K562 (cell line): ENCODE measurements at regions not wholly inside any gene's neighbourhood (a gene's known extent, or its start where the extent isn't known, plus 50 kb on each side); places are given as distances from the start of the nearest gene placed in this dataset.

ENCODE experiments used
- ATAC-seq: fragments of 200-7000 bp; cut with Tn5 transposase; 3 replicates; pipeline ENCODE4 v1.9.1; 2020; ENCODE audit warnings: moderate library complexity
- BruUV-seq: library from RNA; stranded (reverse); fragments of 400-500 nt; replicated peaks from 2 replicates; lab custom pipeline; 2021; lab: Mats Ljungman, UMichigan
- CTCF ChIA-PET: fragments of 300-600 bp; formaldehyde crosslinking; extraction: SDS; loops from one replicate; lab custom pipeline; 2021; ENCODE audit warnings: low intra/inter-chr PET ratio; lab: Yijun Ruan, JAX
- POLR2A ChIA-PET: fragments of 300-600, 350-650 bp; sonication (Branson Sonifier 250); formaldehyde crosslinking; extraction: SDS; loops from one replicate; lab custom pipeline; 2021; ENCODE audit warnings: antibody characterized with exemption, inconsistent platforms; lab: Yijun Ruan, JAX
- DNase-seq, 4 experiments: peaks; one replicate each; pipeline versions ENCODE4 v3.0.0 to v3.0.0-alpha.2; 2011 to 2018; ENCODE audit warnings: low spot score in 3 of 4, mixed read lengths in 3 of 4; ENCODE audit errors: extremely low read depth in 1 of 4
- FAIRE-seq: peaks from 2 replicates; lab custom pipeline; 2011; peaks lifted over from hg19 to GRCh38; lab: Jason Lieb, UNC
- H2AFZ ChIP-seq: 2 replicates; pipeline ENCODE4 v1.6.0; 2011; ENCODE audit warnings: low read depth, low read length, control low read depth, inconsistent platforms
- H3K27ac ChIP-seq: fragments of 200-600 bp; 3 replicates; pipeline ENCODE4 v1.8.0; 2011; ENCODE audit warnings: low read depth, mild to moderate bottlenecking, control low read depth, inconsistent platforms, low read length, moderate library complexity, mixed read lengths; ENCODE audit errors: extremely low read depth
- H3K27me3 ChIP-seq, 2 experiments: fragments of 300-600 bp in 1 of 2; 2 replicates in 1 of 2; 3 replicates in 1 of 2; pipeline versions ENCODE4 v1.6.0 to v1.8.0; 2011; ENCODE audit warnings: inconsistent platforms in 2 of 2, low read length in 2 of 2, mild to moderate bottlenecking in 1 of 2, mixed read lengths in 1 of 2, moderate library complexity in 1 of 2; ENCODE audit not compliant: control insufficient read depth in 2 of 2, insufficient read depth in 2 of 2
- H3K36me3 ChIP-seq: fragments of 300-600 bp; 3 replicates; pipeline ENCODE4 v1.8.0; 2011; ENCODE audit warnings: mild to moderate bottlenecking, low read length, inconsistent platforms; ENCODE audit not compliant: control insufficient read depth, insufficient read depth
- H3K4me1 ChIP-seq, 2 experiments: fragments of 200-600 bp in 1 of 2; replicated peaks in 1 of 2; 2 replicates in 1 of 2; 3 replicates in 1 of 2; pipeline versions ENCODE4 v1.5.1 to v1.8.0; 2011; ENCODE audit warnings: inconsistent platforms in 2 of 2, low read length in 2 of 2, mild to moderate bottlenecking in 1 of 2, mixed read lengths in 1 of 2, moderate library complexity in 1 of 2; ENCODE audit not compliant: control insufficient read depth in 2 of 2, insufficient read depth in 2 of 2
- H3K4me2 ChIP-seq: 2 replicates; pipeline ENCODE4 v1.6.1; 2011; ENCODE audit warnings: low read length, control low read depth, inconsistent platforms, mixed read lengths; ENCODE audit not compliant: insufficient read depth
- H3K4me3 ChIP-seq: fragments of 200-600 bp; sonication (generic), shearing (Covaris generic); 2 replicates; pipeline ENCODE4 v1.5.1; 2016; ENCODE audit warnings: control low read depth, inconsistent platforms
- H3K79me2 ChIP-seq: fragments of 200-600 bp; 3 replicates; pipeline ENCODE4 v1.8.0; 2011; ENCODE audit warnings: low read length, inconsistent platforms; ENCODE audit not compliant: control insufficient read depth, insufficient read depth
- H3K9ac ChIP-seq, 2 experiments: 2 replicates each; pipeline versions ENCODE4 v1.6.0 to v1.6.1; 2011; ENCODE audit warnings: low read depth in 2 of 2, low read length in 2 of 2, control low read depth in 1 of 2, inconsistent platforms in 1 of 2, mild to moderate bottlenecking in 1 of 2, mixed read lengths in 1 of 2; ENCODE audit not compliant: insufficient read depth in 1 of 2
- H3K9me1 ChIP-seq: one replicate; pipeline ENCODE4 v1.6.0; 2011; ENCODE audit warnings: inconsistent platforms, mild to moderate bottlenecking, low read length, moderate library complexity; ENCODE audit not compliant: control insufficient read depth, insufficient read depth
- H3K9me3 ChIP-seq: replicated peaks from 2 replicates; pipeline ENCODE4 v1.5.1; 2011; ENCODE audit warnings: low read depth, low read length, inconsistent platforms; ENCODE audit not compliant: control insufficient read depth, insufficient read depth
- H4K20me1 ChIP-seq: replicated peaks from 2 replicates; pipeline ENCODE4 v1.6.1; 2011; ENCODE audit warnings: low read length, inconsistent platforms, mixed read lengths; ENCODE audit not compliant: control insufficient read depth, insufficient read depth
- CEBPB ChIP-seq: fragments of 450-650 bp; IDR thresholded peaks from 2 replicates; pipeline ENCODE4 v1.6.1; 2016; ENCODE audit warnings: missing genetic modification characterization, missing compliant biosample characterization
- CREB1 ChIP-seq, 2 experiments: sonication (generic) in 1 of 2; formaldehyde crosslinking in 1 of 2; IDR thresholded peaks; 2 replicates each; pipeline versions ENCODE4 v1.6.1 to v1.8.0; 2012 to 2022; ENCODE audit warnings: inconsistent platforms in 1 of 2, mild to moderate bottlenecking in 1 of 2, missing genetic modification reagents in 1 of 2, moderate library complexity in 1 of 2
- CXXC5 ChIP-seq: fragments of 250-450 bp; sonication (Bioruptor Pico); IDR thresholded peaks from 2 replicates; pipeline ENCODE4 v1.8.0; 2022; ENCODE audit warnings: inconsistent platforms, mild to moderate bottlenecking, moderate library complexity
- EHMT2 ChIP-seq: fragments of 450-650 bp; IDR thresholded peaks from 2 replicates; pipeline ENCODE4 v1.6.1; 2018; ENCODE audit warnings: antibody characterized with exemption
- JUNB ChIP-seq: fragments of 450-650 bp; formaldehyde crosslinking; conservative IDR thresholded peaks from 2 replicates; pipeline ENCODE4 v1.4.0; 2020; ENCODE audit warnings: mild to moderate bottlenecking
- PTTG1 ChIP-seq: fragments of 450-650 bp; IDR thresholded peaks from 2 replicates; pipeline ENCODE4 v1.6.1; 2016; ENCODE audit warnings: low read depth, mild to moderate bottlenecking, missing genetic modification characterization, missing compliant biosample characterization
- SAFB2 ChIP-seq: fragments of 200-400 bp; formaldehyde crosslinking; IDR thresholded peaks from 2 replicates; pipeline ENCODE4 v1.6.1; 2018; ENCODE audit warnings: borderline replicate concordance, low read length, low read depth, moderate library complexity; ENCODE audit not compliant: severe bottlenecking
- TFAM ChIP-seq: fragments of 250-450 bp; sonication (Bioruptor Pico); conservative IDR thresholded peaks from 2 replicates; pipeline ENCODE4 v1.5.0; 2021; ENCODE audit warnings: mild to moderate bottlenecking, moderate library complexity
- ZNF780A ChIP-seq: fragments of 250-450 bp; sonication (Bioruptor Pico); IDR thresholded peaks from 2 replicates; pipeline ENCODE4 v1.5.0; 2021; ENCODE audit warnings: mild to moderate bottlenecking
- WGBS: fragments of 100-300 bp; shearing (Covaris generic); methylation state at CpG from one replicate; pipeline ENCODE4 v1.1.6; 2016; ENCODE audit warnings: low coverage, mixed read lengths; ENCODE audit not compliant: insufficient coverage; ENCODE audit errors: missing lambda C conversion rate; 5-methylcytosine and 5-hydroxymethylcytosine counted together
- in situ Hi-C: fragments of 300-500 bp; cut with MboI; formaldehyde crosslinking; loops from 4 replicates; pipeline ENCODE4 v1.15.0; 2018; ENCODE audit warnings: inconsistent platforms, mixed read lengths
- intact Hi-C: fragments of 100-400 bp; cut with micrococcal nuclease; formaldehyde crosslinking; loops from 2 replicates; pipeline ENCODE4 v1.14.2; 2022
- TF ChIP-seq, protein P1 (sequence below): fragments of 450-650 bp; IDR thresholded peaks from 2 replicates; pipeline ENCODE4 v1.6.1; 2014; ENCODE audit warnings: low read depth, mild to moderate bottlenecking, moderate library complexity, borderline replicate concordance
- TF ChIP-seq, protein P2 (sequence below): fragments of 250-450 bp; sonication (Bioruptor Pico); IDR thresholded peaks from 2 replicates; pipeline ENCODE4 v1.4.0; 2020; ENCODE audit warnings: mild to moderate bottlenecking, moderate library complexity
- TF ChIP-seq, protein P3 (sequence below): sonication (generic); formaldehyde crosslinking; IDR thresholded peaks from 2 replicates; pipeline ENCODE4 v1.8.1; 2023; ENCODE audit warnings: mild to moderate bottlenecking, missing genetic modification reagents

DNA sequence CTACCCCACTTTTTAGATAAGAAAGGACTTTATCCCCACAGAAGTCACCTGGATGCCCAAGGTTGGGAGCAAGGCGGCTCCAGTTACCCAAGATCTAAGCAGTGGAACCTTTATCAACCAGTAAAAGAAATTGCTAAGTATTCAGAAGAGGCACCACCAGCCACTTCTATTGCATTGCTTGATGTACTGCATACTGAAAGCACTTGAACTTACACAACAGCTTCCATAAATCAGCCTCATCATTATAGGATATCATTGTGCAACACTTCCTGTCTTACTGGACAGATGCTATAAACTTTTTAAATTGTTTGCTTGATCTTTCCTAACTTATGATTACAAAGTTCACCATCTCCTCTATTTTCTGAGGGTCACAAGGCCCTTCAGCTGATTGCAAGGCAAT, 642.7 kb upstream of the CXADR start:
- H2AFZ ChIP-seq, result no peak overlapping the region
- intact Hi-C loops, result no loop called here
- ATAC-seq (no peak), DNase-seq (no peak), FAIRE-seq (no peak)
- WGBS, result 0% methylated on average over 1 of the region's 1 CpG
- in situ Hi-C loops, result no loop called here
- no peak overlapping the region for H3K27ac ChIP-seq
- no peaks in the 10 kb centered on the region for H3K36me3 ChIP-seq
- TF ChIP-seq PTTG1 (tag) (no peak), CEBPB (tag) (peak; percentile 24; the same call in 1 of the 2 replicates)
- no peaks in the 10 kb centered on the region for H3K27me3 ChIP-seq
- no TSS peak for BruUV-seq
- H3K4me2 ChIP-seq, result no peak overlapping the region
- no peak overlapping the region for H3K9ac ChIP-seq
- no peak overlapping the region for H3K4me3 ChIP-seq
- no peaks in the 10 kb centered on the region for H3K79me2 ChIP-seq
- CTCF ChIA-PET, result no interaction called here
- POLR2A ChIA-PET, result no interaction called here
- H3K9me3 ChIP-seq, result no peaks in the 10 kb centered on the region; the same call in 1 of the 2 replicates
- no peaks in the 10 kb centered on the region for H3K4me1 ChIP-seq
- no peaks in the 10 kb centered on the region for H4K20me1 ChIP-seq
- H3K9me1 ChIP-seq, result no peaks in the 10 kb centered on the region

DNA sequence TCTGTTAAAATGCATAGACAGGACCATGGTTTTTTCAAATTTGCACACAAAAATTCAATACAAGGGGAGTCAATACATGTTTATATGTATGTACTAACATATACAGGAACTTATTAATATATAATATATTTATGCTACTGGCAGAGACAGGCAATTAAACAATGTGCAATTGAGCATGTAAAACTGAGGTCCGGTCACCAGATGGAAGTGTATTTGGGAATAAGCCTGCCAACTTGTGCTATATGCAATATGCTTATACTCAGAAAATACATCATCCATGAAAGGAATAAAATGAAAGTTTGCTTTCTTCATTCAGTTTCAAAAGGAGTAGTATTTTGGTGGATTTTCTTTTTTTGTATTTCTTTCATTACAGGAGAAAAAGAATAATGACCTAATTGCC, 640.2 kb upstream of the CXADR start:
- no peak overlapping the region for H3K4me2 ChIP-seq
- ATAC-seq (no peak), DNase-seq (no peak), FAIRE-seq (no peak)
- ChIA-PET POLR2A (no interaction called here), CTCF (no interaction called here)
- in situ Hi-C loops, result no loop called here
- H3K9me3 ChIP-seq, result no peaks in the 10 kb centered on the region; the same call in 1 of the 2 replicates
- no peaks in the 10 kb centered on the region for H3K79me2 ChIP-seq
- no TSS peak for BruUV-seq
- H3K9ac ChIP-seq, result no peak overlapping the region
- no peaks in the 10 kb centered on the region for H3K27me3 ChIP-seq
- H3K4me3 ChIP-seq, result no peak overlapping the region
- H3K4me1 ChIP-seq, result no peaks in the 10 kb centered on the region
- no peaks in the 10 kb centered on the region for H3K36me3 ChIP-seq
- no peak overlapping the region for H3K27ac ChIP-seq
- intact Hi-C loops, result no loop called here
- no peak overlapping the region for H2AFZ ChIP-seq
- H3K9me1 ChIP-seq, result no peaks in the 10 kb centered on the region
- no peaks in the 10 kb centered on the region for H4K20me1 ChIP-seq
- 0% methylated on average over 1 of the region's 1 CpG for WGBS
- TF ChIP-seq, protein P1, sequence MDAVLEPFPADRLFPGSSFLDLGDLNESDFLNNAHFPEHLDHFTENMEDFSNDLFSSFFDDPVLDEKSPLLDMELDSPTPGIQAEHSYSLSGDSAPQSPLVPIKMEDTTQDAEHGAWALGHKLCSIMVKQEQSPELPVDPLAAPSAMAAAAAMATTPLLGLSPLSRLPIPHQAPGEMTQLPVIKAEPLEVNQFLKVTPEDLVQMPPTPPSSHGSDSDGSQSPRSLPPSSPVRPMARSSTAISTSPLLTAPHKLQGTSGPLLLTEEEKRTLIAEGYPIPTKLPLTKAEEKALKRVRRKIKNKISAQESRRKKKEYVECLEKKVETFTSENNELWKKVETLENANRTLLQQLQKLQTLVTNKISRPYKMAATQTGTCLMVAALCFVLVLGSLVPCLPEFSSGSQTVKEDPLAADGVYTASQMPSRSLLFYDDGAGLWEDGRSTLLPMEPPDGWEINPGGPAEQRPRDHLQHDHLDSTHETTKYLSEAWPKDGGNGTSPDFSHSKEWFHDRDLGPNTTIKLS, result no peak
- TF ChIP-seq, protein P2, sequence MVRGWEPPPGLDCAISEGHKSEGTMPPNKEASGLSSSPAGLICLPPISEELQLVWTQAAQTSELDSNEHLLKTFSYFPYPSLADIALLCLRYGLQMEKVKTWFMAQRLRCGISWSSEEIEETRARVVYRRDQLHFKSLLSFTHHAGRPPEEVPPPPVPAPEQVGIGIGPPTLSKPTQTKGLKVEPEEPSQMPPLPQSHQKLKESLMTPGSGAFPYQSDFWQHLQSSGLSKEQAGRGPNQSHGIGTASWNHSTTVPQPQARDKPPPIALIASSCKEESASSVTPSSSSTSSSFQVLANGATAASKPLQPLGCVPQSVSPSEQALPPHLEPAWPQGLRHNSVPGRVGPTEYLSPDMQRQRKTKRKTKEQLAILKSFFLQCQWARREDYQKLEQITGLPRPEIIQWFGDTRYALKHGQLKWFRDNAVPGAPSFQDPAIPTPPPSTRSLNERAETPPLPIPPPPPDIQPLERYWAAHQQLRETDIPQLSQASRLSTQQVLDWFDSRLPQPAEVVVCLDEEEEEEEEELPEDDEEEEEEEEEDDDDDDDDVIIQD (CRISPR knock-in tag), result no peak
- no peak for TF ChIP-seq EHMT2
- TF ChIP-seq ZNF780A (CRISPR knock-in tag), result no peak
- no peak for TF ChIP-seq SAFB2
- TF ChIP-seq CREB1 (IDR thresholded peaks at IDR 0.05), result no peak
- TF ChIP-seq CREB1 (CRISPR knock-in tag; IDR thresholded peaks at IDR 0.05), result no peak
- no peak for TF ChIP-seq JUNB
- TF ChIP-seq TFAM (CRISPR knock-in tag), result no peak
- TF ChIP-seq, protein P3, sequence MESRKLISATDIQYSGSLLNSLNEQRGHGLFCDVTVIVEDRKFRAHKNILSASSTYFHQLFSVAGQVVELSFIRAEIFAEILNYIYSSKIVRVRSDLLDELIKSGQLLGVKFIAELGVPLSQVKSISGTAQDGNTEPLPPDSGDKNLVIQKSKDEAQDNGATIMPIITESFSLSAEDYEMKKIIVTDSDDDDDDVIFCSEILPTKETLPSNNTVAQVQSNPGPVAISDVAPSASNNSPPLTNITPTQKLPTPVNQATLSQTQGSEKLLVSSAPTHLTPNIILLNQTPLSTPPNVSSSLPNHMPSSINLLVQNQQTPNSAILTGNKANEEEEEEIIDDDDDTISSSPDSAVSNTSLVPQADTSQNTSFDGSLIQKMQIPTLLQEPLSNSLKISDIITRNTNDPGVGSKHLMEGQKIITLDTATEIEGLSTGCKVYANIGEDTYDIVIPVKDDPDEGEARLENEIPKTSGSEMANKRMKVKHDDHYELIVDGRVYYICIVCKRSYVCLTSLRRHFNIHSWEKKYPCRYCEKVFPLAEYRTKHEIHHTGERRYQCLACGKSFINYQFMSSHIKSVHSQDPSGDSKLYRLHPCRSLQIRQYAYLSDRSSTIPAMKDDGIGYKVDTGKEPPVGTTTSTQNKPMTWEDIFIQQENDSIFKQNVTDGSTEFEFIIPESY (CRISPR knock-in tag), result no peak
- TF ChIP-seq CXXC5 (CRISPR knock-in tag), result no peak
